Neural cell (in vitro differentiated cells): ENCODE measurements at regions not wholly inside any gene's neighbourhood (a gene's known extent, or its start where the extent isn't known, plus 50 kb on each side); places are given as distances from the start of the nearest gene placed in this dataset.

Experiments
- H2AFZ ChIP-seq: fragments of 200-600, 300-800 bp; sonication (generic), shearing (Covaris generic); 2 replicates; pipeline ENCODE4 v1.6.0; 2014; ENCODE audit warnings: low read depth, mild to moderate bottlenecking, antibody characterized with exemption, low read length, moderate library complexity
- H3F3A ChIP-seq: fragments of 200-600 bp; shearing (Covaris generic); 2 replicates; pipeline ENCODE4 v1.6.1; 2016; ENCODE audit warnings: mild to moderate bottlenecking, moderate library complexity, mixed read lengths, antibody characterized with exemption, low read length; ENCODE audit not compliant: insufficient read depth, poor library complexity, severe bottlenecking
- H3K27ac ChIP-seq: fragments of 200-600, 300-800 bp; sonication (generic), shearing (Covaris generic); 2 replicates; pipeline ENCODE4 v1.5.1; 2014; ENCODE audit warnings: mild to moderate bottlenecking, low read length, moderate library complexity
- H3K27me3 ChIP-seq: fragments of 300-800, 200-600 bp; sonication (generic), shearing (Covaris generic); 2 replicates; pipeline ENCODE4 v1.6.0; 2014; ENCODE audit warnings: mild to moderate bottlenecking, low read depth, low read length, moderate library complexity; ENCODE audit not compliant: insufficient read depth
- H3K36me3 ChIP-seq: fragments of 300-800, 200-600 bp; sonication (generic), shearing (Covaris generic); 2 replicates; pipeline ENCODE4 v1.5.1; 2014; ENCODE audit warnings: mild to moderate bottlenecking, antibody characterized with exemption, low read length, moderate library complexity; ENCODE audit not compliant: insufficient read depth
- H3K4me2 ChIP-seq: fragments of 300-800, 200-600 bp; sonication (generic), shearing (Covaris generic); 2 replicates; pipeline ENCODE4 v1.6.0; 2014; ENCODE audit warnings: mild to moderate bottlenecking, low read length
- H3K4me3 ChIP-seq: fragments of 300-800, 200-600 bp; sonication (generic), shearing (Covaris generic); 2 replicates; pipeline ENCODE4 v1.5.1; 2014; ENCODE audit warnings: mild to moderate bottlenecking, low read length, moderate library complexity
- H3K79me2 ChIP-seq: fragments of 200-600 bp; shearing (Covaris generic); replicated peaks from 2 replicates; pipeline ENCODE4 v1.6.0; 2014; ENCODE audit warnings: mild to moderate bottlenecking, low read length, moderate library complexity; ENCODE audit not compliant: insufficient read depth
- H3K9ac ChIP-seq: fragments of 300-800, 200-600 bp; sonication (generic), shearing (Covaris generic); 2 replicates; pipeline ENCODE4 v1.6.1; 2016; ENCODE audit warnings: mild to moderate bottlenecking, low read length, mixed read lengths
- H3K9me2 ChIP-seq: fragments of 200-600 bp; shearing (Covaris generic); 2 replicates; pipeline ENCODE4 v1.6.1; 2016; ENCODE audit warnings: mild to moderate bottlenecking, low read length, mixed read lengths; ENCODE audit not compliant: insufficient read depth
- H3K9me3 ChIP-seq: fragments of 200-600, 300-800 bp; sonication (generic), shearing (Covaris generic); 2 replicates; pipeline ENCODE4 v1.6.1; 2016; ENCODE audit warnings: mild to moderate bottlenecking, mixed run types, low read length, moderate library complexity, mixed read lengths
- H4K20me1 ChIP-seq: fragments of 200-600 bp; shearing (Covaris generic); 2 replicates; pipeline ENCODE4 v1.6.1; 2016; ENCODE audit warnings: mild to moderate bottlenecking, mixed run types; ENCODE audit not compliant: insufficient read depth
- CTCF ChIP-seq: fragments of 450-650 bp; IDR thresholded peaks from 2 replicates; pipeline ENCODE4 v1.5.1; 2014; ENCODE audit warnings: antibody characterized with exemption, mild to moderate bottlenecking, moderate library complexity; ENCODE audit not compliant: poor library complexity, severe bottlenecking
- EP300 ChIP-seq: fragments of 450-650 bp; conservative IDR thresholded peaks from 2 replicates; pipeline ENCODE4 v1.6.1; 2014; ENCODE audit warnings: antibody characterized with exemption, mild to moderate bottlenecking, moderate library complexity; ENCODE audit not compliant: poor library complexity, severe bottlenecking
- EZH2 ChIP-seq: fragments of 200-600, 300-800 bp; shearing (Covaris generic), sonication (generic); IDR thresholded peaks from 2 replicates; pipeline ENCODE4 v1.6.1; 2014; ENCODE audit warnings: antibody characterized with exemption, low read length, borderline replicate concordance, mild to moderate bottlenecking; ENCODE audit not compliant: insufficient read depth, poor library complexity, severe bottlenecking
- MXI1 ChIP-seq: fragments of 450-650 bp; conservative IDR thresholded peaks from 2 replicates; pipeline ENCODE4 v1.6.1; 2014; ENCODE audit warnings: antibody characterized with exemption, mild to moderate bottlenecking; ENCODE audit not compliant: poor library complexity, severe bottlenecking
- POLR2AphosphoS5 ChIP-seq: IDR thresholded peaks from 2 replicates; pipeline ENCODE4 v1.6.1; 2012
- RAD21 ChIP-seq: fragments of 450-650 bp; conservative IDR thresholded peaks from 2 replicates; pipeline ENCODE4 v1.6.1; 2014; ENCODE audit warnings: antibody characterized with exemption, mild to moderate bottlenecking, moderate library complexity
- REST ChIP-seq: IDR thresholded peaks from 2 replicates; pipeline ENCODE4 v1.6.1; 2012; ENCODE audit warnings: borderline replicate concordance
- SMC3 ChIP-seq: fragments of 450-650 bp; conservative IDR thresholded peaks from 2 replicates; pipeline ENCODE4 v1.6.1; 2014; ENCODE audit warnings: antibody characterized with exemption, mild to moderate bottlenecking, moderate library complexity; ENCODE audit not compliant: poor library complexity
- TAF1 ChIP-seq: IDR thresholded peaks from 2 replicates; pipeline ENCODE4 v1.6.1; 2012; ENCODE audit warnings: low read depth

- Histone ChIP-seq H3K9me3 (no peaks in the 10 kb centered on the region), H3K4me2 (no peak overlapping the region), H3K9ac (no peak overlapping the region), H4K20me1 (no peaks in the 10 kb centered on the region), H3K36me3 (no peaks in the 10 kb centered on the region), H3K79me2 (no peaks in the 10 kb centered on the region), H3K27ac (no peak overlapping the region), H3F3A (no peaks in the 10 kb centered on the region), H3K9me2 (no peaks in the 10 kb centered on the region), H2AFZ (no peak overlapping the region), H3K27me3 (no peaks in the 10 kb centered on the region), H3K4me3 (no peak overlapping the region)
- TF ChIP-seq EP300 (no peak), CTCF (no peak), REST (no peak), MXI1 (no peak), EZH2 (no peak), POLR2AphosphoS5 (no peak), TAF1 (no peak), RAD21 (no peak), SMC3 (no peak)
Observed at GRCh38 chr5:96248131-96248530, 184.9 kb downstream of the PCSK1 start.

- TF ChIP-seq MXI1 (no peak), CTCF (no peak), EP300 (no peak), REST (no peak), EZH2 (no peak), TAF1 (no peak), SMC3 (no peak), RAD21 (no peak), POLR2AphosphoS5 (no peak)
- no peaks in the 10 kb centered on the region for H3F3A ChIP-seq
- no peak overlapping the region for H3K4me2 ChIP-seq
Observed at GRCh38 chr5:96247708-96248107, 185.3 kb downstream of the PCSK1 start.

More at GRCh38 chr5:96247708-96248107, 185.3 kb downstream of the PCSK1 start:
- Histone ChIP-seq H3K27me3 (no peaks in the 10 kb centered on the region), H2AFZ (no peak overlapping the region), H3K27ac (no peak overlapping the region), H3K9ac (no peak overlapping the region), H3K9me2 (no peaks in the 10 kb centered on the region), H3K79me2 (no peaks in the 10 kb centered on the region), H3K9me3 (no peaks in the 10 kb centered on the region), H3K4me3 (no peak overlapping the region), H3K36me3 (no peaks in the 10 kb centered on the region), H4K20me1 (no peaks in the 10 kb centered on the region)
